Trophoblast cell (in vitro differentiated cells and primary cell): ENCODE measurements at regions not wholly inside any gene's neighbourhood (a gene's known extent, or its start where the extent isn't known, plus 50 kb on each side); places are given as distances from the start of the nearest gene placed in this dataset.

Experiments
- DNase-seq, 2 donors: peaks; one replicate each; pipeline ENCODE4 v3.0.0-alpha.2; 2016
- H2AFZ ChIP-seq: 2 replicates; pipeline ENCODE4 v1.6.1; 2013; ENCODE audit warnings: low read length, moderate library complexity, mild to moderate bottlenecking; ENCODE audit not compliant: insufficient read depth, poor library complexity
- H2AK5ac ChIP-seq: 2 replicates; pipeline ENCODE4 v1.6.1; 2013; ENCODE audit warnings: mild to moderate bottlenecking, low read length
- H2BK120ac ChIP-seq: 2 replicates; pipeline ENCODE4 v1.6.1; 2013; ENCODE audit warnings: low read length, mild to moderate bottlenecking, moderate library complexity; ENCODE audit not compliant: insufficient read depth, poor library complexity
- H2BK12ac ChIP-seq: 2 replicates; pipeline ENCODE4 v1.6.1; 2013; ENCODE audit warnings: mild to moderate bottlenecking, low read length, moderate library complexity
- H2BK5ac ChIP-seq: 2 replicates; pipeline ENCODE4 v1.6.1; 2013; ENCODE audit warnings: low read length, low read depth, moderate library complexity, mild to moderate bottlenecking; ENCODE audit not compliant: poor library complexity
- H3K14ac ChIP-seq: 2 replicates; pipeline ENCODE4 v1.6.1; 2013; ENCODE audit warnings: mild to moderate bottlenecking, low read length
- H3K18ac ChIP-seq: 2 replicates; pipeline ENCODE4 v1.6.1; 2013; ENCODE audit warnings: mild to moderate bottlenecking, low read length
- H3K23ac ChIP-seq: 2 replicates; pipeline ENCODE4 v1.6.1; 2013; ENCODE audit warnings: low read length
- H3K27ac ChIP-seq: 2 replicates; pipeline ENCODE4 v1.5.1; 2013; ENCODE audit warnings: low read depth, mild to moderate bottlenecking, inconsistent platforms, low read length, moderate library complexity
- H3K27me3 ChIP-seq: 2 replicates; pipeline ENCODE4 v1.6.1; 2013; ENCODE audit warnings: inconsistent platforms, mild to moderate bottlenecking, low read length, moderate library complexity; ENCODE audit not compliant: insufficient read depth
- H3K36me3 ChIP-seq, 2 experiments: 1 replicate in 1 of 2; 2 replicates in 1 of 2; pipeline ENCODE4 v1.6.1; 2013; ENCODE audit warnings: low read length in 2 of 2, mild to moderate bottlenecking in 2 of 2, moderate library complexity in 1 of 2; ENCODE audit not compliant: insufficient read depth in 2 of 2, control insufficient read depth in 1 of 2
- H3K4ac ChIP-seq: 2 replicates; pipeline ENCODE4 v1.6.1; 2013; ENCODE audit warnings: low read depth, mild to moderate bottlenecking, low read length, moderate library complexity
- H3K4me1 ChIP-seq, 2 experiments: 1 replicate in 1 of 2; 2 replicates in 1 of 2; pipeline ENCODE4 v1.6.1; 2013; ENCODE audit warnings: low read length in 2 of 2, mild to moderate bottlenecking in 2 of 2, moderate library complexity in 1 of 2; ENCODE audit not compliant: insufficient read depth in 2 of 2, control insufficient read depth in 1 of 2
- H3K4me2 ChIP-seq: 2 replicates; pipeline ENCODE4 v1.6.1; 2013; ENCODE audit warnings: inconsistent platforms, mild to moderate bottlenecking, low read length, moderate library complexity
- H3K4me3 ChIP-seq: 2 replicates; pipeline ENCODE4 v1.5.1; 2013; ENCODE audit warnings: mild to moderate bottlenecking, low read depth, low read length, inconsistent platforms
- H3K79me1 ChIP-seq: one replicate; pipeline ENCODE4 v1.6.1; 2013; ENCODE audit warnings: low read length
- H3K79me2 ChIP-seq: 2 replicates; pipeline ENCODE4 v1.6.1; 2013; ENCODE audit warnings: low read length, mild to moderate bottlenecking; ENCODE audit not compliant: control insufficient read depth, insufficient read depth, poor library complexity
- H3K9ac ChIP-seq: 2 replicates; pipeline ENCODE4 v1.6.1; 2013; ENCODE audit warnings: mild to moderate bottlenecking, low read length
- H3K9me3 ChIP-seq: 2 replicates; pipeline ENCODE4 v1.6.1; 2013; ENCODE audit warnings: low read depth, mild to moderate bottlenecking, control low read depth, inconsistent platforms, low read length; ENCODE audit not compliant: insufficient read depth
- H4K12ac ChIP-seq: 2 replicates; pipeline ENCODE4 v1.6.1; 2013; ENCODE audit warnings: low read depth, mild to moderate bottlenecking, low read length, moderate library complexity
- H4K8ac ChIP-seq: 2 replicates; pipeline ENCODE4 v1.6.1; 2013; ENCODE audit warnings: low read depth, mild to moderate bottlenecking, low read length, moderate library complexity
- H4K91ac ChIP-seq: one replicate; pipeline ENCODE4 v1.6.1; 2013; ENCODE audit warnings: low read depth, mild to moderate bottlenecking, low read length, moderate library complexity
- WGBS: extraction: QIAGEN DNeasy Blood & Tissue Kit; methylation state at CpG from one replicate; pipeline ENCODE4 v1.1.7; 2013; ENCODE audit warnings: missing lambda C conversion rate; ENCODE audit not compliant: insufficient read length, insufficient coverage; ENCODE audit errors: extremely low coverage; 5-methylcytosine and 5-hydroxymethylcytosine counted together

- H3K14ac ChIP-seq: no peak overlapping the region
- no peak overlapping the region for H3K23ac ChIP-seq
- no peak overlapping the region for H2BK120ac ChIP-seq
- peaks cover 5% of the 10 kb centered on the region for H3K9me3 ChIP-seq
- H3K79me1 ChIP-seq: peaks cover 12% of the 10 kb centered on the region
- no peak overlapping the region for H2AK5ac ChIP-seq
- no peak overlapping the region for H2BK12ac ChIP-seq
- no peak overlapping the region for H3K4ac ChIP-seq
- no peak overlapping the region for H2BK5ac ChIP-seq
- no peak overlapping the region for H3K4me2 ChIP-seq
- H3K79me2 ChIP-seq: peaks cover 3% of the 10 kb centered on the region
- no CpG with 5 or more reads among the region's 2 CpGs for WGBS
- peaks cover 0 to 6% of the 10 kb centered on the region in 2 experiments for H3K36me3 ChIP-seq
- H3K27ac ChIP-seq: no peak overlapping the region
- H2AFZ ChIP-seq: no peak overlapping the region
- H4K91ac ChIP-seq: no peak overlapping the region
- H4K8ac ChIP-seq: no peak overlapping the region
- no peaks in the 10 kb centered on the region for H3K27me3 ChIP-seq
- peaks cover 5 to 8% of the 10 kb centered on the region in 2 experiments for H3K4me1 ChIP-seq
- DNase-seq: no peak
- no peak overlapping the region for H3K9ac ChIP-seq
- H3K18ac ChIP-seq: no peak overlapping the region
- no peak overlapping the region for H4K12ac ChIP-seq
- H3K4me3 ChIP-seq: no peak overlapping the region
These were observed 460.5 kb upstream of the ADGRL2 start for GRCh38 chr1:81340239-81340638.

GRCh38 chr1:81337226-81337625 lies 463.5 kb upstream of the ADGRL2 start:
- Histone ChIP-seq H2AK5ac (peak overlapping the region; percentile 79), H3K79me2 (peaks cover 3% of the 10 kb centered on the region), H4K91ac (peak overlapping the region; percentile 78), H3K4me3 (no peak overlapping the region), H3K4me1 (peaks cover 5 to 8% of the 10 kb centered on the region in 2 experiments), H2BK5ac (no peak overlapping the region), H3K14ac (peak overlapping the region; percentile 81), H3K23ac (no peak overlapping the region), H3K27ac (no peak overlapping the region), H3K9ac (no peak overlapping the region), H2AFZ (no peak overlapping the region), H3K9me3 (peaks cover 5% of the 10 kb centered on the region), H4K12ac (no peak overlapping the region), H4K8ac (peak overlapping the region; percentile 2), H3K18ac (peak overlapping the region; percentile 56), H3K36me3 (peaks cover 0 to 6% of the 10 kb centered on the region in 2 experiments), H2BK120ac (peak overlapping the region; percentile 80), H3K4ac (no peak overlapping the region), H2BK12ac (peak overlapping the region; percentile 82), H3K4me2 (no peak overlapping the region), H3K27me3 (no peaks in the 10 kb centered on the region), H3K79me1 (peaks cover 12% of the 10 kb centered on the region)
- no CpG with 5 or more reads among the region's 10 CpGs for WGBS
- no peak for DNase-seq

- no peak overlapping the region for H3K4me2 ChIP-seq
- no peak overlapping the region for H3K14ac ChIP-seq
- peak overlapping the region; percentile 56 for H3K27ac ChIP-seq
- no peak overlapping the region for H2BK12ac ChIP-seq
- no CpG with 5 or more reads among the region's 2 CpGs for WGBS
- no peak overlapping the region for H2AFZ ChIP-seq
- H3K18ac ChIP-seq: no peak overlapping the region
- H3K9ac ChIP-seq: no peak overlapping the region
- H4K8ac ChIP-seq: no peak overlapping the region
- H2BK5ac ChIP-seq: no peak overlapping the region
- H4K12ac ChIP-seq: no peak overlapping the region
- no peak overlapping the region for H3K23ac ChIP-seq
- H3K4ac ChIP-seq: no peak overlapping the region
- H2BK120ac ChIP-seq: no peak overlapping the region
- no peak overlapping the region for H3K4me3 ChIP-seq
- peaks cover 5 to 8% of the 10 kb centered on the region in 2 experiments for H3K4me1 ChIP-seq
- peaks cover 3% of the 10 kb centered on the region for H3K79me2 ChIP-seq
- H3K79me1 ChIP-seq: peaks cover 12% of the 10 kb centered on the region
- H3K27me3 ChIP-seq: no peaks in the 10 kb centered on the region
- DNase-seq: peak in 1 of 2 donors; percentile 22
- H3K9me3 ChIP-seq: peaks cover 5% of the 10 kb centered on the region
- H4K91ac ChIP-seq: no peak overlapping the region
- peaks cover 0 to 6% of the 10 kb centered on the region in 2 experiments for H3K36me3 ChIP-seq
- H2AK5ac ChIP-seq: no peak overlapping the region
These were observed 464.9 kb upstream of the ADGRL2 start for GRCh38 chr1:81335876-81336275.

GRCh38 chr1:81330521-81330920 lies 470.2 kb upstream of the ADGRL2 start:
- Histone ChIP-seq H3K79me1 (no peaks in the 10 kb centered on the region), H3K18ac (no peak overlapping the region), H4K91ac (no peak overlapping the region), H3K79me2 (no peaks in the 10 kb centered on the region), H2BK12ac (no peak overlapping the region), H3K4me3 (no peak overlapping the region), H4K12ac (no peak overlapping the region), H3K4ac (no peak overlapping the region), H2AK5ac (no peak overlapping the region), H3K4me1 (no peaks in the 10 kb centered on the region), H3K9ac (no peak overlapping the region), H4K8ac (no peak overlapping the region), H2BK120ac (no peak overlapping the region), H3K23ac (no peak overlapping the region), H3K27ac (no peak overlapping the region), H3K27me3 (no peaks in the 10 kb centered on the region), H3K4me2 (no peak overlapping the region), H3K14ac (no peak overlapping the region), H2BK5ac (no peak overlapping the region), H3K9me3 (no peaks in the 10 kb centered on the region), H3K36me3 (no peaks in the 10 kb centered on the region), H2AFZ (no peak overlapping the region)
- DNase-seq: no peak
- no CpG with 5 or more reads among the region's 2 CpGs for WGBS
